Left ventricle myocardium inferior (tissue), 1 donor: ENCODE measurements at regions not wholly inside any gene's neighbourhood (a gene's known extent, or its start where the extent isn't known, plus 50 kb on each side); places are given as distances from the start of the nearest gene placed in this dataset.

Source experiments
- DNase-seq: peaks from one replicate; pipeline ENCODE4 v3.0.0-alpha.2; 2020
- H3K27ac ChIP-seq: fragments of 200-600 bp; replicated peaks from 2 replicates; pipeline ENCODE4 v1.8.0; 2021
- H3K27me3 ChIP-seq: fragments of 200-600 bp; 2 replicates; pipeline ENCODE4 v1.8.0; 2021; ENCODE audit warnings: low read depth
- H3K36me3 ChIP-seq: fragments of 200-600 bp; 2 replicates; pipeline ENCODE4 v1.8.0; 2021
- H3K4me1 ChIP-seq: fragments of 200-600 bp; 2 replicates; pipeline ENCODE4 v1.8.0; 2021
- H3K4me3 ChIP-seq: fragments of 200-600 bp; 2 replicates; pipeline ENCODE4 v1.8.0; 2021; ENCODE audit warnings: mild to moderate bottlenecking, moderate library complexity
- H3K9me3 ChIP-seq: fragments of 200-600 bp; replicated peaks from 2 replicates; pipeline ENCODE4 v1.8.0; 2021
- intact Hi-C: fragments of 100-400 bp; cut with micrococcal nuclease; formaldehyde crosslinking; loops from one replicate; pipeline ENCODE4 v1.11.0; 2022
- TF ChIP-seq, protein P1 (sequence below): fragments of 200-600 bp; IDR thresholded peaks from 2 replicates; pipeline ENCODE4 v1.8.0; 2021; ENCODE audit warnings: antibody characterized with exemption, mild to moderate bottlenecking, borderline replicate concordance
- donor health status: DM: no; HTN: yes; CAD: no; lungs with severe emphysema.

DNA sequence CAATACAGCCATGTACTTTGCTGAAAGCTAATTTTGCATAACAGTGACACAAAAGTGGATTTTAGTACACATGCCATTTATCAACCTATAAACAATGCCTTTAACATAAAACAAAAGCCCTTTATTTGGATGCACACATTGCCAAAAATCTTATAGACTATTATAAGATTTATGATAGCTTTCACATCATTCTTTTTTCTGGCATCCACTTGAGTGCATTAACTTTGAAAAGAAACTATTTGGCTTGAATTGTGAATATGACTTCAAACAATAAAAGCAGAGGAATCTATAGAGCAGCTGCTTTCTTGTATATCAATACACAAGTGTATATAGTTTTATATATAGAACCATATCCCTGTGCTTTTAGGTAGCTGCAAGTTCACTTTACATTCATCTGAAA is 577.4 kb downstream of the CBLN2 start:
- intact Hi-C loops = no loop called here
- Histone ChIP-seq H3K36me3 (no peaks in the 10 kb centered on the region), H3K9me3 (peaks cover 58% of the 10 kb centered on the region), H3K27me3 (no peaks in the 10 kb centered on the region), H3K27ac (no peak overlapping the region), H3K4me1 (no peaks in the 10 kb centered on the region), H3K4me3 (no peak overlapping the region)
- no peak for DNase-seq
- TF ChIP-seq, protein P1, sequence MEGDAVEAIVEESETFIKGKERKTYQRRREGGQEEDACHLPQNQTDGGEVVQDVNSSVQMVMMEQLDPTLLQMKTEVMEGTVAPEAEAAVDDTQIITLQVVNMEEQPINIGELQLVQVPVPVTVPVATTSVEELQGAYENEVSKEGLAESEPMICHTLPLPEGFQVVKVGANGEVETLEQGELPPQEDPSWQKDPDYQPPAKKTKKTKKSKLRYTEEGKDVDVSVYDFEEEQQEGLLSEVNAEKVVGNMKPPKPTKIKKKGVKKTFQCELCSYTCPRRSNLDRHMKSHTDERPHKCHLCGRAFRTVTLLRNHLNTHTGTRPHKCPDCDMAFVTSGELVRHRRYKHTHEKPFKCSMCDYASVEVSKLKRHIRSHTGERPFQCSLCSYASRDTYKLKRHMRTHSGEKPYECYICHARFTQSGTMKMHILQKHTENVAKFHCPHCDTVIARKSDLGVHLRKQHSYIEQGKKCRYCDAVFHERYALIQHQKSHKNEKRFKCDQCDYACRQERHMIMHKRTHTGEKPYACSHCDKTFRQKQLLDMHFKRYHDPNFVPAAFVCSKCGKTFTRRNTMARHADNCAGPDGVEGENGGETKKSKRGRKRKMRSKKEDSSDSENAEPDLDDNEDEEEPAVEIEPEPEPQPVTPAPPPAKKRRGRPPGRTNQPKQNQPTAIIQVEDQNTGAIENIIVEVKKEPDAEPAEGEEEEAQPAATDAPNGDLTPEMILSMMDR = no peak

DNA sequence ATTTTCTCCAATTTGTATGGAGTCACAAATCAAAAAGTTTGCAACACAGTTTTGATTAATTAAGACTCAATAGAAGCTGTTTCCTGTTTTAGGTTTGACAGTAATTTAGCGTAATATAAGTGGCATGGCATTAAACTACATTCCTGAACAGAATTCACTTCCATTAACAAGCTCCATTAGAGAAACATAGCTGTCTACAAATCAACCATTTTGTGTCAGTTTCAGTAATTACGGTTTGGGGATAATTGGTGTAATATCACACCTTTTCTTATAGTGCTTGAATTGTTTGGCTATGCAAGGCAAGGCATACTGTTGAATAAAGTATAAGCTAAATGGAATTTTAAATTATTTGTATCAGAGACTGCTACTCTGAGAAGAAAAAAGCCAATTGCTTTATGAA is 585.5 kb downstream of the CBLN2 start:
- intact Hi-C loops = no loop called here
- DNase-seq = no peak
- Histone ChIP-seq H3K9me3 (peaks cover 8% of the 10 kb centered on the region), H3K27ac (no peak overlapping the region), H3K4me3 (no peak overlapping the region), H3K36me3 (no peaks in the 10 kb centered on the region), H3K27me3 (no peaks in the 10 kb centered on the region), H3K4me1 (no peaks in the 10 kb centered on the region)
- TF ChIP-seq, protein P1 = no peak

DNA sequence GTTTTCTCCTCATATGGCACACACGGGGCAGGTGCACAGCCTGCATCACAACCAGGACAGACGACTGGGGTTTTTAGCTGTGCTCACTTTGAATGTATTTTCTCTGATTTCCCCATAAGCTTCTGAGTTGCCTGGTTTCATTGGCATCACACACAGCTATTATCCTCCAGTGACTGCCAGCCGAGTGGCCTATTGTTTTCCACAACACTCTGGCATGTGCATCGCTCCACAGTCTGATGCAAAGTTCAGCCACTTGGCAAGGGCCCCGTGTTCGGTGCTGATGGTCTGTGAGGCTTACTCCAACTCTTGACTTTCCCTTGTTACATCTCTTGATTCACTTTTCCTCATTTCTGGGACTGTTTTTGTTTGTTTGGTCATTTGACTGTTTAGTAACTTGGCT is 593.1 kb downstream of the CBLN2 start:
- TF ChIP-seq, protein P1 = no peak
- no peaks in the 10 kb centered on the region for H3K4me1 ChIP-seq
- no peaks in the 10 kb centered on the region for H3K36me3 ChIP-seq
- peaks cover 8% of the 10 kb centered on the region for H3K9me3 ChIP-seq
- H3K27ac ChIP-seq = no peak overlapping the region
- intact Hi-C loops = no loop called here
- no peak overlapping the region for H3K4me3 ChIP-seq
- no peak for DNase-seq
- H3K27me3 ChIP-seq = no peaks in the 10 kb centered on the region

DNA sequence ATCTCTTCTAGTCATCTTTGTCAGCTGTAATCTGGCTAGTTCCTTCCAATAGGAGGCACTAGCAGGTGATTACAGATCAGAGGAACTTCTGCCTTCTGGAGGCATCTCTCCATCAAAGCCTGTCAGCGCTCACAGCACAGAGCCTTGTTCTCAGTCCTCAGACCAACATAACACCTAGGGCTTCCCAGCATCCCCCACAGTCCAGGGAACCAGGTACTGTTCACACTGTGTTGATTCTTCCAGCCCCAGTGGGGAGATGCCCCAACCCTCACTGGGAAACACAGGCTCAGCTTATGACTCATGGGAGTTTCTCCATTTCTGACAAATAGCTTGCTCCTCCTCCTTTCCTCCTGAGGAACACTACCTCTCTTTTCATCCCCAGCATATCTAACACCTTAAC is 601.7 kb downstream of the CBLN2 start:
- no peak overlapping the region for H3K27ac ChIP-seq
- H3K9me3 ChIP-seq = no peaks in the 10 kb centered on the region
- no peak overlapping the region for H3K4me3 ChIP-seq
- intact Hi-C loops = no loop called here
- DNase-seq = no peak
- H3K27me3 ChIP-seq = no peaks in the 10 kb centered on the region
- H3K36me3 ChIP-seq = no peaks in the 10 kb centered on the region
- no peaks in the 10 kb centered on the region for H3K4me1 ChIP-seq
- TF ChIP-seq, protein P1 = no peak

GRCh38 chr18:71939483-71939882 is 604.7 kb downstream of the CBLN2 start:
- Histone ChIP-seq H3K27me3 (no peaks in the 10 kb centered on the region), H3K36me3 (no peaks in the 10 kb centered on the region)
- no peak for DNase-seq

More at GRCh38 chr18:71939483-71939882, 604.7 kb downstream of the CBLN2 start:
- H3K9me3 ChIP-seq = no peaks in the 10 kb centered on the region
- intact Hi-C loops = no loop called here
- TF ChIP-seq, protein P1 = no peak
- H3K27ac ChIP-seq = no peak overlapping the region
- H3K4me3 ChIP-seq = no peak overlapping the region
- no peaks in the 10 kb centered on the region for H3K4me1 ChIP-seq
